Trophoblast cell (in vitro differentiated cells and primary cell): ENCODE measurements at regions not wholly inside any gene's neighbourhood (a gene's known extent, or its start where the extent isn't known, plus 50 kb on each side); places are given as distances from the start of the nearest gene placed in this dataset.

ENCODE experiments used
- DNase-seq, 2 donors: peaks; one replicate each; pipeline ENCODE4 v3.0.0-alpha.2; 2016
- H2AFZ ChIP-seq: 2 replicates; pipeline ENCODE4 v1.6.1; 2013; ENCODE audit warnings: low read length, moderate library complexity, mild to moderate bottlenecking; ENCODE audit not compliant: insufficient read depth, poor library complexity
- H2AK5ac ChIP-seq: 2 replicates; pipeline ENCODE4 v1.6.1; 2013; ENCODE audit warnings: mild to moderate bottlenecking, low read length
- H2BK120ac ChIP-seq: 2 replicates; pipeline ENCODE4 v1.6.1; 2013; ENCODE audit warnings: low read length, mild to moderate bottlenecking, moderate library complexity; ENCODE audit not compliant: insufficient read depth, poor library complexity
- H2BK12ac ChIP-seq: 2 replicates; pipeline ENCODE4 v1.6.1; 2013; ENCODE audit warnings: mild to moderate bottlenecking, low read length, moderate library complexity
- H2BK5ac ChIP-seq: 2 replicates; pipeline ENCODE4 v1.6.1; 2013; ENCODE audit warnings: low read length, low read depth, moderate library complexity, mild to moderate bottlenecking; ENCODE audit not compliant: poor library complexity
- H3K14ac ChIP-seq: 2 replicates; pipeline ENCODE4 v1.6.1; 2013; ENCODE audit warnings: mild to moderate bottlenecking, low read length
- H3K18ac ChIP-seq: 2 replicates; pipeline ENCODE4 v1.6.1; 2013; ENCODE audit warnings: mild to moderate bottlenecking, low read length
- H3K23ac ChIP-seq: 2 replicates; pipeline ENCODE4 v1.6.1; 2013; ENCODE audit warnings: low read length
- H3K27ac ChIP-seq: 2 replicates; pipeline ENCODE4 v1.5.1; 2013; ENCODE audit warnings: low read depth, mild to moderate bottlenecking, inconsistent platforms, low read length, moderate library complexity
- H3K27me3 ChIP-seq: 2 replicates; pipeline ENCODE4 v1.6.1; 2013; ENCODE audit warnings: inconsistent platforms, mild to moderate bottlenecking, low read length, moderate library complexity; ENCODE audit not compliant: insufficient read depth
- H3K36me3 ChIP-seq, 2 experiments: 1 replicate in 1 of 2; 2 replicates in 1 of 2; pipeline ENCODE4 v1.6.1; 2013; ENCODE audit warnings: low read length in 2 of 2, mild to moderate bottlenecking in 2 of 2, moderate library complexity in 1 of 2; ENCODE audit not compliant: insufficient read depth in 2 of 2, control insufficient read depth in 1 of 2
- H3K4ac ChIP-seq: 2 replicates; pipeline ENCODE4 v1.6.1; 2013; ENCODE audit warnings: low read depth, mild to moderate bottlenecking, low read length, moderate library complexity
- H3K4me1 ChIP-seq, 2 experiments: 1 replicate in 1 of 2; 2 replicates in 1 of 2; pipeline ENCODE4 v1.6.1; 2013; ENCODE audit warnings: low read length in 2 of 2, mild to moderate bottlenecking in 2 of 2, moderate library complexity in 1 of 2; ENCODE audit not compliant: insufficient read depth in 2 of 2, control insufficient read depth in 1 of 2
- H3K4me2 ChIP-seq: 2 replicates; pipeline ENCODE4 v1.6.1; 2013; ENCODE audit warnings: inconsistent platforms, mild to moderate bottlenecking, low read length, moderate library complexity
- H3K4me3 ChIP-seq: 2 replicates; pipeline ENCODE4 v1.5.1; 2013; ENCODE audit warnings: mild to moderate bottlenecking, low read depth, low read length, inconsistent platforms
- H3K79me1 ChIP-seq: one replicate; pipeline ENCODE4 v1.6.1; 2013; ENCODE audit warnings: low read length
- H3K79me2 ChIP-seq: 2 replicates; pipeline ENCODE4 v1.6.1; 2013; ENCODE audit warnings: low read length, mild to moderate bottlenecking; ENCODE audit not compliant: control insufficient read depth, insufficient read depth, poor library complexity
- H3K9ac ChIP-seq: 2 replicates; pipeline ENCODE4 v1.6.1; 2013; ENCODE audit warnings: mild to moderate bottlenecking, low read length
- H3K9me3 ChIP-seq: 2 replicates; pipeline ENCODE4 v1.6.1; 2013; ENCODE audit warnings: low read depth, mild to moderate bottlenecking, control low read depth, inconsistent platforms, low read length; ENCODE audit not compliant: insufficient read depth
- H4K12ac ChIP-seq: 2 replicates; pipeline ENCODE4 v1.6.1; 2013; ENCODE audit warnings: low read depth, mild to moderate bottlenecking, low read length, moderate library complexity
- H4K8ac ChIP-seq: 2 replicates; pipeline ENCODE4 v1.6.1; 2013; ENCODE audit warnings: low read depth, mild to moderate bottlenecking, low read length, moderate library complexity
- H4K91ac ChIP-seq: one replicate; pipeline ENCODE4 v1.6.1; 2013; ENCODE audit warnings: low read depth, mild to moderate bottlenecking, low read length, moderate library complexity
- WGBS: extraction: QIAGEN DNeasy Blood & Tissue Kit; methylation state at CpG from one replicate; pipeline ENCODE4 v1.1.7; 2013; ENCODE audit warnings: missing lambda C conversion rate; ENCODE audit not compliant: insufficient read length, insufficient coverage; ENCODE audit errors: extremely low coverage; 5-methylcytosine and 5-hydroxymethylcytosine counted together

- no peak overlapping the region for H3K9ac ChIP-seq
- peaks cover 10% of the 10 kb centered on the region for H3K9me3 ChIP-seq
- H2BK12ac ChIP-seq = no peak overlapping the region
- H3K4me2 ChIP-seq = no peak overlapping the region
- H3K27me3 ChIP-seq = no peaks in the 10 kb centered on the region
- H4K91ac ChIP-seq = no peak overlapping the region
- no peak overlapping the region for H3K27ac ChIP-seq
- no peak overlapping the region for H2AFZ ChIP-seq
- peak in 1 of 2 donors; percentile 7 for DNase-seq
- H3K79me1 ChIP-seq = no peaks in the 10 kb centered on the region
- no peaks in the 10 kb centered on the region for H3K36me3 ChIP-seq
- no peak overlapping the region for H4K8ac ChIP-seq
- no peak overlapping the region for H3K18ac ChIP-seq
- H3K4me1 ChIP-seq = no peaks in the 10 kb centered on the region
- no peak overlapping the region for H3K4ac ChIP-seq
- no peak overlapping the region for H4K12ac ChIP-seq
- H2AK5ac ChIP-seq = no peak overlapping the region
- no peak overlapping the region for H3K23ac ChIP-seq
- no peak overlapping the region for H2BK5ac ChIP-seq
- no peak overlapping the region for H3K14ac ChIP-seq
- H3K79me2 ChIP-seq = no peaks in the 10 kb centered on the region
- WGBS = no CpG with 5 or more reads among the region's 32 CpGs
- no peak overlapping the region for H3K4me3 ChIP-seq
- H2BK120ac ChIP-seq = no peak overlapping the region
These were observed 99.4 kb downstream of the YTHDF1 start for GRCh38 chr20:63116412-63117106.

- H3K36me3 ChIP-seq = no peaks in the 10 kb centered on the region
- no peak overlapping the region for H2AK5ac ChIP-seq
- no peak overlapping the region for H4K8ac ChIP-seq
- H2BK12ac ChIP-seq = no peak overlapping the region
- no peak overlapping the region for H3K4me3 ChIP-seq
- H2BK5ac ChIP-seq = no peak overlapping the region
- WGBS = no CpG with 5 or more reads among the region's 11 CpGs
- H3K27me3 ChIP-seq = no peaks in the 10 kb centered on the region
- no peak overlapping the region for H3K23ac ChIP-seq
- no peak overlapping the region for H3K14ac ChIP-seq
- H3K4ac ChIP-seq = no peak overlapping the region
- no peak overlapping the region for H3K27ac ChIP-seq
- H3K4me2 ChIP-seq = no peak overlapping the region
- no peaks in the 10 kb centered on the region for H3K79me2 ChIP-seq
- H4K91ac ChIP-seq = no peak overlapping the region
- peaks cover 10% of the 10 kb centered on the region for H3K9me3 ChIP-seq
- H2BK120ac ChIP-seq = no peak overlapping the region
- no peaks in the 10 kb centered on the region for H3K4me1 ChIP-seq
- no peaks in the 10 kb centered on the region for H3K79me1 ChIP-seq
- no peak overlapping the region for H4K12ac ChIP-seq
- no peak overlapping the region for H3K9ac ChIP-seq
- H3K18ac ChIP-seq = no peak overlapping the region
- H2AFZ ChIP-seq = no peak overlapping the region
- no peak for DNase-seq
These were observed 100.1 kb downstream of the YTHDF1 start for GRCh38 chr20:63115651-63116411.

GRCh38 chr20:63114693-63115311, 101.1 kb downstream of the YTHDF1 start:
- Histone ChIP-seq H4K91ac (no peak overlapping the region), H3K9me3 (peaks cover 14% of the 10 kb centered on the region), H2BK120ac (no peak overlapping the region), H3K79me2 (no peaks in the 10 kb centered on the region), H3K27ac (no peak overlapping the region), H2BK5ac (no peak overlapping the region), H3K79me1 (no peaks in the 10 kb centered on the region), H2AFZ (no peak overlapping the region), H3K27me3 (no peaks in the 10 kb centered on the region), H3K18ac (no peak overlapping the region), H4K8ac (no peak overlapping the region), H3K14ac (no peak overlapping the region), H3K4me1 (no peaks in the 10 kb centered on the region), H4K12ac (no peak overlapping the region), H3K36me3 (no peaks in the 10 kb centered on the region), H3K4me3 (no peak overlapping the region), H2BK12ac (no peak overlapping the region), H2AK5ac (no peak overlapping the region), H3K4me2 (no peak overlapping the region), H3K4ac (no peak overlapping the region), H3K23ac (no peak overlapping the region), H3K9ac (no peak overlapping the region)
- no CpG with 5 or more reads among the region's 16 CpGs for WGBS
- DNase-seq = no peak

GRCh38 chr20:63114006-63114692, 101.8 kb downstream of the YTHDF1 start:
- Histone ChIP-seq H4K91ac (no peak overlapping the region), H2AK5ac (no peak overlapping the region), H3K14ac (no peak overlapping the region), H2BK5ac (no peak overlapping the region), H3K9ac (no peak overlapping the region), H2AFZ (no peak overlapping the region), H4K8ac (no peak overlapping the region), H3K9me3 (peaks cover 14% of the 10 kb centered on the region), H3K27me3 (no peaks in the 10 kb centered on the region), H3K4me2 (no peak overlapping the region), H4K12ac (no peak overlapping the region), H2BK12ac (no peak overlapping the region), H3K23ac (no peak overlapping the region), H3K4ac (no peak overlapping the region), H3K27ac (no peak overlapping the region), H3K4me1 (no peaks in the 10 kb centered on the region), H3K18ac (no peak overlapping the region), H3K36me3 (no peaks in the 10 kb centered on the region), H3K79me1 (no peaks in the 10 kb centered on the region), H3K79me2 (no peaks in the 10 kb centered on the region), H3K4me3 (no peak overlapping the region), H2BK120ac (no peak overlapping the region)
- DNase-seq = no peak
- no CpG with 5 or more reads among the region's 22 CpGs for WGBS
